GM21576 (cell line): ENCODE measurements at regions not wholly inside any gene's neighbourhood (a gene's known extent, or its start where the extent isn't known, plus 50 kb on each side); places are given as distances from the start of the nearest gene placed in this dataset.
"Not testable (repeated sequence)": the region's sequence is repeated elsewhere in the genome, so short reads cannot be mapped to it uniquely, and the experiment has no call there.

Source experiments
- ATAC-seq: cut with Tn5 transposase; IDR thresholded peaks from one replicate; pipeline ENCODE4 v1.9.1; 2021; ENCODE audit warnings: mild to moderate bottlenecking, moderate library complexity; ENCODE audit not compliant: unreplicated experiment

GRCh38 chr14:85333313-85333712 is 196.6 kb upstream of the FLRT2 start:
- ATAC-seq = no peak

DNA sequence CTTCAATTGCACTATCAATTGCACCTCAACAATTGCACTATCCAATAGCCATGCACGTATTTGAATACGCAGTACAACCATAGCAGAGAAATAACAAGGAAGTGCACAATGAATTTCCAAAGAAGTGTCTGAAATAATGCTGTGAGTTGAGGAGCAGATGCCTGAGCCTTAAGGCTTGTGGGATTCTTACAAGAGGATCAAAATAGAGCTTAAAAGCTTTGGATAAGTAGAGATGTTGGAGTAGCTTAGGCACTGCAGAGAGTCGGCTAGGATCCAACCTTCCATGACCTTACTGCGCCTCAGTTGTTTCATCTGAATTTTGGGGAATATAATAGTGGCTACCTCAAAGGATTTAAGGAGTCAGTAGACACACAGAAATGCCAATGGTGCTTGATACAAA is 196.1 kb upstream of the FLRT2 start:
- ATAC-seq = no peak

GRCh38 chr14:85334316-85334715 is 195.6 kb upstream of the FLRT2 start:
- ATAC-seq = no peak

DNA sequence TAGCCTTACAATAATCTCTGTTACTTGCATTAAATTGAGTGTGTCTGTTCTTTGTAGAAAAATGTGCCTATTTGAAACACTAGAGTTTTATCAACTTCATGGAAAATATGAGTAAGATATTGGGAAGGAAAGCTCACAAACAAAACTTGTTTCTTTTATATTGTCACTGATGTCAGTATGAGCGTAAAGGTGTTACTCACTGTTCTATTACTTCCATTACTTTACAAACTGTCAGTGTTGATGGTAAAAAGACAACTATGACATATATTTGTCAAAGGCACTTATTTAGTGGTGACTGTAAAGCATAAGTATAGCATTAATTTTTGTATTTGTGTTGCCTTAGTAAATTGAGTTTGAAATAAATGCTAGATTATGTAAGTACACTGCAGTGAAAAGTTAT is 193.7 kb upstream of the FLRT2 start:
- no peak for ATAC-seq

- no peak for ATAC-seq
These were observed 193.1 kb upstream of the FLRT2 start for GRCh38 chr14:85336817-85337216.

GRCh38 chr14:85338895-85339294 is 191.0 kb upstream of the FLRT2 start:
- ATAC-seq = no peak

DNA sequence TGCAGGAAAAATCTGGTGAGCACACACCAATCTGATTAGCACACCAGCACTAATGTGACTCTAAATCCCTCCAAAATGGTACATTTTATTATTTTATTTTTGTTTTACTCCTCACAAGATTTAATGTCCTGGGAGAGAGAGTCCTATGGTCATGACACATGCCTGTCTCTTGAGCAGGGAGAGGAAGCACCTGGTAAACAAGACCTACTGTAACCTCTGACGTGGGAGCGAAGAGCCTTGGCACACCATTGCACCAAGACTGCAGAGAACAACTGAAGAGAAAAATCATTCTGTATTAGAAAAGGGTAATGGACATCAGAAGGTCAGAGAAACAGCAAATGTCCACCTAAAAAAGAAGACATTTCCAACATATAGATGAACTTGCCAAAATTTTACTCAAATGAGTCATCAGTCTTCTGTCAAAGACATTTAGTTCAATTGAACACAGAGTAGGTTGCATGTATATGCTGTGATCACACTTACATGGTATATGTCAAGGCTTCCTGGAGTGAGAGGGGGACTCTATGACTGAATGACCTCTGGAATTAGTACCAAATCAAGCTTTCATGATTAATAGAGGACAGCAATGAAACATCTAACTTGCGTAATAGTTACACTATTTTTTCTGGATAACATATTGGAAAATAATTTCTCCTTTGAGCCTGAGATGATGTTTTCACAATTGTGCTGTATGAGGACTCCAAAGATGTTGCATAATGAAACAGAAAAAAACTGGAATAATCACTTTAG is 186.9 kb upstream of the FLRT2 start:
- ATAC-seq = no peak

DNA sequence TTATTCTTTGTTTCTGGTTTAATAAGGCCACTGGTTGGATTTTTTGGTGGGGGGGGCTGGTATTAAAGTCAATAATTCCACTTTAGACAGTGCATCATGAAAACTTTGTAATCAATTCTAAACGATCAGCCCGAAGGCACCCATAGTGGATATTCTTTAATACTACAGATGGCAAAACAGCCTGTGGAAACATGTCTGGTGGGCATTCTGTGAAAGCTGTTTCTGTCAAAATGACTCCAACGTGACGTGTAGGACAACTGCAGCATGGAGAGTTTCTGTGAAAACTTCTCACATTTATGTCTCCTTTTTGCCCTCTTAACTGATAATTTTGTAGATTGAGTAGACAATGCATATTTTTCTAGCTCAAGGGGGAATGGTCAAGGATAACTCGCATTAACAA is 185.8 kb upstream of the FLRT2 start:
- no peak for ATAC-seq

DNA sequence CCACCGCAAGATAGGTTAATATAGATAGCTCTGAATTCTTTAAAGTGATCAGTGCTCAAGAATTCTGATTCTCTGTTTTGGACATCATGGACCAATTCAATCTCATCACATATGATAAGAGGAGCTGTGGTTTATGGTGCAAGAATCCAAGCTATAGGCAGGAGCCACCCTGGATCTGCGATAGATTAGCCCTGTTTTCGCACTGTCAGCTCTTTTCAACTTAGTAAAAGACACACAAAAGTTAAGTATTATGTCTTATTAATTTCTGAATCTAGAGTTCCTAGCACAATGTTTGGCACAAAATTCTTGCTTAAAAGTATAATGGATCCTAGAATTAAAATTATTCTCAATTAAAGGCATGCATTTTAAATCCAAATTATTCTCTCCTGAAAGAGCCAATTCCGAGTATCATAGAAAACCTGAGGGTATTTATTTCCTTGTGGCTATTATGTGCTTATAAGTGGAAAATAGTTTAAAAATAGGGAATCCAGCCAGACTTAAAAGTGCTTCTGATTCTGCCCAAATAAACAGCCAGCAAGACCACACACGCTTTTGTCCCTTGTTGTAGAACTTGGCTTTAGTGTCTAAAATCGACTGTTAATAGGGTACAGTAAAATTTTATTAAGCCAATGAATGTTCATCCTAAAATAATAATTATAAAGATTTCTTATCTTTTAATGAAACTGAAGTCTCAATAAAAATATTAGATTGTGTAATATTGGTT is 184.9 kb upstream of the FLRT2 start:
- ATAC-seq = no peak

DNA sequence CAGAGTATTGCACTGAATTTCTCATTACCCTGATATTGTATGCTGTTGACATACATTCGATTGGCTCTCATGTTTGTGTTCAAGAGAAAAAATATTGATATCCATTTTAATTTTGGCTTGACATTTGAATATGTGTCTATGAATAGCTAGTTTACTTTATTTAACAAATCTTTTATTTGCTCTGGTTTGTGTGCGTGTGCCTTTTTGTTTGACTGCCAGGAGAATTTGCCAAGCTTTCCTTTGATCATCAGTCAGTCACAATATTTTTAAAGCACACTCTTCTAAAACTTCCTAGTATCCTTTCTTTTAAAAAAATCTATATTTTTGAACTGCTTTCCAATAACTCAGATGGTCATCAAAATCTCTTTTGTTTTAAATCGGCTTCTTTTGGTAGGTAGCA is 179.3 kb upstream of the FLRT2 start:
- no peak for ATAC-seq

- ATAC-seq = not testable (repeated sequence)
These were observed 177.4 kb upstream of the FLRT2 start for GRCh38 chr14:85352588-85352987.

DNA sequence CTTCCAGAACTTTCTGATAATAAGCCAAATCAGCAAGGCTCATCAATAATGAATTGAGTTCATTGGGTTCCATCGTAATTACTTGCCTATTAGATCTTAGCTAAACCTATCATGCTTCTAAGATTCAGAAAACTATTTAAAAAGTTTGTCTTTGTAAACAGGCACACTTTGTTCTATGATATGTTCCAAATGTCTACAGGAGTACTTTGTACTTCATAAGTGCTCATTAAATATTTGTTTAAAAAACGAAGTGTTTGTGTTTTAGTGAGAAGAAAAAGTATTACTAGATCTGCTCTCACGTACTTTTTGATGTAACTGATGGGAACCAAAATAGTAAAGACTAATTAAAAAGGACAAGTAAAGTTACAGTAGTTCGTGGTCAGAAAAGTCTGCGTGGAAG is 172.8 kb upstream of the FLRT2 start:
- no peak for ATAC-seq

- ATAC-seq = no peak
These were observed 171.7 kb upstream of the FLRT2 start for GRCh38 chr14:85358136-85358785.

DNA sequence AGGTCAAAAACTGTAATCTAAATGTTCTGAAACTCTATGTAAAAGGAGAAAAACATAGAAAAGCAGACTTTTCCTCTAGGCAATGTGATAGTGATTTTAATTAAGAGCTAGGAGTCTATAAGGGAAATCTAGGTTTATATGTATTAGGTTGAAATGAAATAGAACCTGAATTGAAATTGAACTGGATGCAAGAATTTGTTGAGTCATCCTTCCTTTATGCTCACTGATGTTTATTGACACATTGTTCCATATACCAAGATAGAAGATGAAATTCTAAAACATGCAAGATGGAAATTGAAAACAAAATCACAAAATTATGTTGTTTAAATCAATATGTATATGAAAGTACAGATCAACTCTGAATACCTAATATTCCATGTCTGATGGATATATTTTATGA is 170.4 kb upstream of the FLRT2 start:
- ATAC-seq = no peak

- no peak for ATAC-seq
These were observed 166.6 kb upstream of the FLRT2 start for GRCh38 chr14:85363358-85363757.

GRCh38 chr14:85366226-85366625 is 163.7 kb upstream of the FLRT2 start:
- ATAC-seq = no peak

DNA sequence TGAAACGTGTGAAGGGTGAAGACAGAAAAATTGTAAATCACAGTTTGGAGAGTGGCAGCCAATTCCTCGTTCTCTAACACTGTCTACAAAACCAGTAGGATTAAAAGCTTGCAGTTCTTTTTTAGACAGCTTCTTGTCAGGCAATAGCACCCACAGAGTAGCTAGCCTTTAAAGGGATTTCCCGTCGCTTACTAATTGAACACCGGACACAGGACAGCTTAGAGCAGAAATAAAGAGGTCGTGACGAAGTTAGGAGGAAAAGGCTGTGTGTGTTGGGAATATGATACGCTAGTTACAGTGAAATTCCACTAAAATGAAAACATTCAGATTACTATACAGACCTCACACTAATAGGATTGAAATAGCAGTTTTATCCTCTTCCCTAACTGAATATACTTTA is 149.1 kb upstream of the FLRT2 start:
- ATAC-seq = no peak

- no peak for ATAC-seq
These were observed 147.6 kb upstream of the FLRT2 start for GRCh38 chr14:85382341-85382740.

GRCh38 chr14:85387181-85387580 is 142.8 kb upstream of the FLRT2 start:
- ATAC-seq = no peak

- ATAC-seq = no peak
These were observed 139.7 kb upstream of the FLRT2 start for GRCh38 chr14:85390236-85390635.

GRCh38 chr14:85391455-85391854 is 138.5 kb upstream of the FLRT2 start:
- ATAC-seq = no peak

DNA sequence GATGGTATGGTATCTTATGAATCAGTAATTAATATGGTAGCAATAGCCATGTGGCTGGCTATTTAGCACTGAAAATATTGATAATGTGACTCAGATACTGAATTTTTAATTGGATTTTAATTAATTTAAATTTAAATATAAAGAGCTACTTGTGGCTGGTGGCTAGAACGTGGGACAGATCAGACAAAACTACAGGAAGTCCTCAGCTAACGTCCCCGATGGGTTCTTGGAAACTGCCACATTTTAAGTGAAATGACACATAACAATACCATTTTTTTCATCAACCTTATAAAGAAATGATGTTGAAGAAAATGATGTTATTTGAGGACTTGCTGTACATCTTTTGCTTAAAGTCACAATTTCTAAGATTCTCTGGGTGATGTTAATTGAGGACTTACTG is 138.1 kb upstream of the FLRT2 start:
- ATAC-seq = no peak
